ENCODE measurements at regions not wholly inside any gene's neighbourhood (a gene's known extent, or its start where the extent isn't known, plus 50 kb on each side); places are given as distances from the start of the nearest gene placed in this dataset.

GRCh38 chr17:70646673-70647072 lies 477.3 kb downstream of the KCNJ2 start:
- TF ChIP-seq POLR2A (IDR thresholded peaks at IDR 0.05; ENCODE audit: low read depth, low read length) (no peak), POLR2AphosphoS5 (IDR thresholded peaks at IDR 0.05; ENCODE audit: low read depth, low read length) (no peak), TAF1 (IDR thresholded peaks at IDR 0.05; ENCODE audit: low read depth, low read length) (no peak), SPI1 (IDR thresholded peaks at IDR 0.05; ENCODE audit: low read depth, low read length) (no peak), PAX5 (IDR thresholded peaks at IDR 0.05; ENCODE audit: insufficient read depth, low read length, severe bottlenecking) (no peak)
